ENCODE measurements at regions not wholly inside any gene's neighbourhood (a gene's known extent, or its start where the extent isn't known, plus 50 kb on each side); places are given as distances from the start of the nearest gene placed in this dataset.

DNA sequence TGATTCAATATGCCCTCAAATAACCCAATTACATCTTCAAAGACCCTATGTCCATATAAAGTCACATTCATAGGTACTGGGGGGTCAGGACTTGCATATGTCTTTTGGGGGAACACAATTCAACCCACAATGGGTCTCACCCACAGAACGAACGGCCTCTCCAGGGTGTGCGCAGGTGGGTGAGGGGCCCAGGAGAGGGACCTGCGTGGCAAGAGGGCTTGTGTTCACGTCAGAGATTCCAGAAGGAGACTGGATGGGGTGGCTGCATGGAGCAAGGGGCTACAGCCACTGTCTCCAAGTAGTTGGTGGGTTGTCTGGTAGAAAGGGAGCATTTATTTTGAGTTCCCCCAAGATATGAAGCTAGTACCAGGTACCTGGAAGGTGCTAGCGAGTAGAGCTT is 212.2 kb downstream of the SEC14L1 start:
- TF ChIP-seq, protein P1, sequence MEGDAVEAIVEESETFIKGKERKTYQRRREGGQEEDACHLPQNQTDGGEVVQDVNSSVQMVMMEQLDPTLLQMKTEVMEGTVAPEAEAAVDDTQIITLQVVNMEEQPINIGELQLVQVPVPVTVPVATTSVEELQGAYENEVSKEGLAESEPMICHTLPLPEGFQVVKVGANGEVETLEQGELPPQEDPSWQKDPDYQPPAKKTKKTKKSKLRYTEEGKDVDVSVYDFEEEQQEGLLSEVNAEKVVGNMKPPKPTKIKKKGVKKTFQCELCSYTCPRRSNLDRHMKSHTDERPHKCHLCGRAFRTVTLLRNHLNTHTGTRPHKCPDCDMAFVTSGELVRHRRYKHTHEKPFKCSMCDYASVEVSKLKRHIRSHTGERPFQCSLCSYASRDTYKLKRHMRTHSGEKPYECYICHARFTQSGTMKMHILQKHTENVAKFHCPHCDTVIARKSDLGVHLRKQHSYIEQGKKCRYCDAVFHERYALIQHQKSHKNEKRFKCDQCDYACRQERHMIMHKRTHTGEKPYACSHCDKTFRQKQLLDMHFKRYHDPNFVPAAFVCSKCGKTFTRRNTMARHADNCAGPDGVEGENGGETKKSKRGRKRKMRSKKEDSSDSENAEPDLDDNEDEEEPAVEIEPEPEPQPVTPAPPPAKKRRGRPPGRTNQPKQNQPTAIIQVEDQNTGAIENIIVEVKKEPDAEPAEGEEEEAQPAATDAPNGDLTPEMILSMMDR (IDR thresholded peaks at IDR 0.05; ENCODE audit: insufficient read depth, low read length, missing control alignments) = no peak
- CTCF ChIA-PET = interaction anchor here (1.4 to 1.7 kb wide), 2 partner anchors 21 to 41 kb away, joined by 4 to 13 read pairs; no protein-coding TSS in a partner anchor
- POLR2A ChIA-PET = interaction anchor here (0.9 kb wide), 1 partner anchor 28 kb away, joined by 3 read pairs; no protein-coding TSS in a partner anchor
- DNase-seq (ENCODE audit: low read depth, low spot score) = no peak
- no peak overlapping the region for H3K4me3 ChIP-seq (ENCODE audit: low read depth, low read length)

DNA sequence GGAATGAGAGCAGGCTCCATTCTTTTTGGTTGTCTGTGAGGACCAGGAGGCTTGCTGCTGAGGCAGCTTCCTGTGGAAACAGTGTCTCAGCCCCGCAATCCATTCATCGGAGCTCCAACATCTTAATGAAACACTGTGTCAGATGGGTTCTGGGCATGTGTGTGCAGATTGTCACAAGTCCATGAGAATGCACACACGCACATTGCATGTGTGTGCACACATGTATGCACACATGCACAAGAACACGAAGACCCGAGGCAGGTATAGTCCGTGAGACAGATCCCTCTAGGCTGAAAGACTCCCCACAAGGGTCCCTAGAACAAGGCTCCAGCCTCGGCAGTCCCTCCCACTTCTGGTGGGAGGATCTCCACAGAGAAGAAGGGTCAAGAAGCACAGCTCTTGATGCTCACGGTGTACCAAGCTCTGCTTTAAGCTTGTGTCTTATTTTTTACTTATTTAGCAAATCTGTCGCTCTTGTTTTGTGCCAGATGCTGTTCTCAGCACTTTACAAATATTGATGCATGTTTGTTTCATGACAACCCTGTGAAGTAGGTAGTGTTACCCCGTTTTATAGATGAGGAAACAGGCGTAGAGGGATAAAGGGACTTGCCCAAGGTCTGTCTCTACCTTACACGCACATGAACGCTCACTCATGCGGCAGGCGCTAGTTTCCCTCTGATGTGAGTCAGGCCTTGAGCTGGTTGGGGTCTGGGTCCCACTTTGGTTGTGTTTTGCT is 213.1 kb downstream of the SEC14L1 start:
- H3K4me3 ChIP-seq (ENCODE audit: low read depth, low read length) = no peak overlapping the region
- POLR2A ChIA-PET = interaction anchor here (0.9 to 1.5 kb wide), 3 partner anchors 21 to 54 kb away, joined by 3 read pairs; no protein-coding TSS in a partner anchor
- TF ChIP-seq, protein P1 (IDR thresholded peaks at IDR 0.05; ENCODE audit: insufficient read depth, low read length, missing control alignments) = no peak
- CTCF ChIA-PET = interaction anchor here (1.4 to 1.7 kb wide), 4 partner anchors 8 to 119 kb away, joined by 3 to 13 read pairs (median 4); no protein-coding TSS in a partner anchor
- DNase-seq (ENCODE audit: low read depth, low spot score) = no peak

DNA sequence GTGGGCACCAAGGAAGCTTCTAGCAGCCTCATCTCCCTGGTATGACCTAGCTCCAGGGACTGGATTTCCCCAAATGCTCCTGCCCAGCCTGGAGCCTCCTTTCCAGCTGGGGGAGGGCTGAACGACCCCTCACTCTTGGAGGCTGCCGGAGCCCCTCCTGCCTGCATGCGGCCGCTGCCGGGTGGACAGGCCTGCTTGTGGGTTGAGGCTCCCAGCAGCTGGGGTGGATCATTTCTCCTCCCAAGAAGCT is 213.6 kb downstream of the SEC14L1 start:
- DNase-seq (ENCODE audit: low read depth, low spot score) = no peak
- POLR2A ChIA-PET = interaction anchor here (1.0 to 1.6 kb wide), 8 partner anchors 20 to 69 kb away, joined by 3 to 7 read pairs (median 4); no protein-coding TSS in a partner anchor
- H3K4me3 ChIP-seq (ENCODE audit: low read depth, low read length) = no peak overlapping the region
- TF ChIP-seq, protein P1 (IDR thresholded peaks at IDR 0.05; ENCODE audit: insufficient read depth, low read length, missing control alignments) = no peak
- CTCF ChIA-PET = interaction anchor here (0.8 to 1.6 kb wide), 5 partner anchors 8 to 119 kb away, joined by 3 to 5 read pairs (median 3); no protein-coding TSS in a partner anchor

DNA sequence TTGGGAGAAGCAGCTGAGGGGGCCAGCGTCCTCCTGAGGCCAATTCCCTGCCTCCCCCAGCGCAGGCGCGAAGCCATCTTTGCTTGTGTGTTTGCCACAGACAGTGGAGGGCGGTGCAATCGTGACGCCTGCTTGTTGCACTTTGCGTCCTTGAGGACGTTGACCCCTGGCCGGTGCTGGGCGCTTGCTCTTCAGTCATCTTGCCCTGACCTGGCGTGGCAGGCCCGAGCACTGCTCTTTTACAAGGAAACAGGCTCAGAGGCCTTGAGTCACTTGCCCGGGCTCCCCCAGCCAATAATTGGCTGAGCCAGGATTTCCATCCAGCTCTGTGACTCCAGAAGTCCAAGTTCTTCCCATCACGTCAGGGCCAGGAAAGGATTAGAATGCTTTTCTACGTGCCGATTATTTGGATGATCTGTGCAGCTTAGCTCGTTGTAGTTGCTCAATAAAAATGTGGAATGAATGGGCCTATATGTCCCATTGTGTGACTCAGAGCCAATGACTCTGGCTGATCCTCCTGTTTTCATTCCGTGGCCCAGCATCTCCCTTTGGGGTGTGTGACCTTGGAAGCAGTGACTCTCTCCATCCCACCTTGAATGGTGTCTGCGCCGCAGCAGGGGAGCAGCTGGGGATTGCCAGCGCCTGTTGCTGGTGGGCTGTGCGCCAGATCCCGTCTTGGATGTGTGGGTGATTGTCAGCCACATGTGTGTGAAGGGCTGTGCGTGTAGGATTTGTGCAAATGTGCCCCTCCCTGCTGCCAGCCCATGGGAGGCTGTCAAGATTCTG is 214.1 kb downstream of the SEC14L1 start:
- TF ChIP-seq, protein P1 (IDR thresholded peaks at IDR 0.05; ENCODE audit: insufficient read depth, low read length, missing control alignments) = no peak
- ChIA-PET POLR2A (interaction anchor here (1.0 to 1.6 kb wide), 8 partner anchors 20 to 69 kb away, joined by 3 to 7 read pairs (median 4); no protein-coding TSS in a partner anchor), CTCF (interaction anchor here (0.8 to 1.6 kb wide), 5 partner anchors 9 to 118 kb away, joined by 3 to 5 read pairs (median 3); no protein-coding TSS in a partner anchor)
- peak; percentile 96 for DNase-seq (ENCODE audit: low read depth, low spot score)
- H3K4me3 ChIP-seq (ENCODE audit: low read depth, low read length) = no peak overlapping the region

DNA sequence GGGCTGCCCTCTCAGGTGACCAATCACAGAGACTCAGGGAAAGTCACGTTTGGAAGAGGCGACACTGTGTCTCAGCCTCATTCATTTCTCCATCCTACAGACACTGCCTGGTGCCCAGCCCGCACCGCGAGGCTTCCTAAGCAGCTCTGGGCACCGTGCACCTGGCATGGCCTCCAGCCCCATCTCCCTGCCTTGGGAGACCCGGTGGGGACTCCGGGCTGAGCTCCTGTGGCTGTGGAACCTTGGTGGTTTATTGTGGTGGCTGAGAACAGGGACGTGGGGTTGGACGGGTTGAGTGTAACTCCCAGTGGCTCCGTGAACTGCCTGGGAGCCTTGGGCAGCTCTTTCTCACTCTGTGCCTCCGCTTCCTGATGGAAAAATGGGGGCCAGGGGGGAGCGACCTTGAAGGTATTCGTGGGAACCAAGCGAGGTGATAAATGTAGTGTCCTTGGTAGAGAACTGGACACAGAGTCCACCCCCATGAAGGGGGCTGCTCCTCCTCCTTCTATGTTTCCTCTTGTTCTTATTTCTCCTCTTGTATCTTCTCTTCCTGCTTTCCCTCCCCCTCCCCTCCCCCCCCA is 215.4 kb downstream of the SEC14L1 start:
- ChIA-PET CTCF (interaction anchor here (0.8 to 3.5 kb wide), 2 partner anchors 10 to 14 kb away, joined by 4 to 11 read pairs; no protein-coding TSS in a partner anchor), POLR2A (interaction anchor here (1.6 kb wide), 1 partner anchor 57 kb away, joined by 3 read pairs; no protein-coding TSS in a partner anchor)
- H3K4me3 ChIP-seq (ENCODE audit: low read depth, low read length) = no peak overlapping the region
- no peak for DNase-seq (ENCODE audit: low read depth, low spot score)
- TF ChIP-seq, protein P1 (IDR thresholded peaks at IDR 0.05; ENCODE audit: insufficient read depth, low read length, missing control alignments) = no peak

Data from AG04449 (cell line).